CD4-positive, alpha-beta T cell treated with Interferon gamma for 1 hour (primary cell): ENCODE measurements at regions not wholly inside any gene's neighbourhood (a gene's known extent, or its start where the extent isn't known, plus 50 kb on each side); places are given as distances from the start of the nearest gene placed in this dataset.

Source experiments
- DNase-seq: peaks from one replicate; pipeline ENCODE4 v3.0.0-alpha.2; 2020

DNA sequence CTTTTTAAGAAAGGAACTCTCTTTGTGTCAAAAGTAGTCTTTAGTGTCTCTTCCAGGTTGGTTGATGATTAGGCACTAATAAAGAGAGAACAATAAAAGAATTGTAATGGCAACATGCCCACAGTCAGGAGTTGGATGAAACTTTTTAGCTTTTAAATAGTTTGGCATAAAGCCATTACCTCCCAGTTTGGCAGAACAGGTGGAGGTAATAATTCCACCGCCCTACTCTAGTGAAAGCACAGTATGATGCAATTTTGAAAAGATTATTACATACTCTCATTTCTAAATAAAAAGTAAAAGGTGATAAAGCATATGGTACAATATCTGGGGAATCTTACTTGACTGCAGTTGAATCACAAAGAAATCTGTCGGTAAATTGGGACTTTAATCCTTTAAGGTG lies 497.6 kb downstream of the SUCLA2 start:
- no peak for DNase-seq

GRCh38 chr13:47502166-47502565 lies 498.9 kb downstream of the SUCLA2 start:
- no peak for DNase-seq

- no peak for DNase-seq
These were observed 501.5 kb downstream of the SUCLA2 start for GRCh38 chr13:47499358-47500150.

- no peak for DNase-seq
These were observed 516.5 kb downstream of the SUCLA2 start for GRCh38 chr13:47484548-47484947.

GRCh38 chr13:47481536-47481935 lies 519.5 kb downstream of the SUCLA2 start:
- DNase-seq: no peak

DNA sequence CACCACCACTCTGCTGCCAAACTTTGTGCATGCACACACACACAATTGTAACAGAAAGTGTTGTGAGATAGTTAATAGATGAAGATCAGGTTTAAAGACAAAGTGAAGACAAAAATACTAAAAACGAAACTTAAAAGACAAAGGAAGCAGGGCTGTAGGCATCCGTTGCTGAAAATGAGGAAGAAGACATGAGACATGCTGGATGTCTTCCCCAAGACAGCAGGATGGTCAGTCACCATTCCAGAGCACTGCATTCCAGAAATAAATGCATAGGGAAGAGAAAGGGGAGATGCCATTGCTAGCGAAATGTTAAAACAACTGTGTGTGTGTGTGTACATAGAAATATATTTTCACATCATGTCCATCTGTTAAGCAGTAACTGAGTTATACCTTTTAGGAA lies 520.1 kb downstream of the SUCLA2 start:
- no peak for DNase-seq

GRCh38 chr13:47480121-47480520 lies 521.0 kb downstream of the SUCLA2 start:
- no peak for DNase-seq

- DNase-seq: no peak
These were observed 522.1 kb downstream of the SUCLA2 start for GRCh38 chr13:47478985-47479384.

- no peak for DNase-seq
These were observed 525.6 kb downstream of the SUCLA2 start for GRCh38 chr13:47475441-47475948.

DNA sequence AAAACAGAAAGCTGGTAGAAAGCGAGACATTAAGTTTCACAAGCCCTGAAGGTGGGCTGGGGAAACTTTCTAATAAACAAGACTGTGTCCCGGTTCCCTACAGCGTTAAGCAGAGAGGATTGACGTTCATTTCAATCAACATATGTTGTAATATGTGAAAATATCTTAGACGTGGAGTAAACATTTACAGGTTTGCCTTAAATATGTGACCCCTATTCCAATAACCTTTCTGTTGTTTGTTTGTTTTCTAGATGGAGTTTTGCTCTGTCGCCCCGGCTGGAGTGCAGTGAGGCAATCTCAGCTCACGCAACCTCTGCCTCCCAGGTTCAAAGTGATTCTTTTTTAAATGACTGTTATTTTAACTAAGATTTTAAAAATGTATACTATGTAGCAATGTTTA lies 526.2 kb downstream of the SUCLA2 start:
- DNase-seq: no peak

DNA sequence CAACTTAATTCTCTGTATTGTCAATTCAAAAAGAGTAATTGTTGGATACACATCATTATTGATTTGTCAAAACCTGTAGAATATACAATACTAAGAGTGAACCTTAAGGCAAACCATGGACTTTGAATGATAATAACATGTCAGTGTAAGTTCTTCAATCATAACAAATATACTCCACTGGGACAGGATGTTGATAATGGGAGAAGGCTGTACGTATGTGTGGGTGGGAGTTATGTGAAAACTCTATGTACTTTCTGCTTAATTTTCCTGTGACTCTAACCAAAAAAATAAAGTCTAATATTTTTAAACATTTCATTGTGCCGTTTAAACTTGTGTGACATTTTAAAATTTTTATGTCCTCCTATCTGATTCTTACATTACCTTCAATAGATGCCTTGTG lies 526.7 kb downstream of the SUCLA2 start:
- no peak for DNase-seq

DNA sequence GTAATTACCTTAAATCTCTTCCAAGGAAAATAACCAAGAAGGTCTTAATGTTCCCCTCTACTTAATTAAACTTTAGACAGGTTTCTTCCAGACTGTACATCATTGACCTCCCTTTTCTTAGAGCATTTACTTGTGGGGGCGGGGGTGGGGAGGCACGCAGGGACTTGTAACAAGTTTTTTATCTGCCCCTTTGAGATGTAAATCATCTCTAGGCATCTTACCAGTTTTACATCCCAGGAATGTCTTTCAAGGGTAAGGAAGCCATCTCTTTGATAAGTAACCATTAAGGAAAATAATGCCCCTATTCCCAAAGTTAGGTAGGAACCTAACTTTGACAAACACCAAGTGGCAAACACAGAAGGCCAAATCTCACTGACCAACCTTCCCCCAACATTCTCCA lies 528.6 kb downstream of the SUCLA2 start:
- no peak for DNase-seq

- no peak for DNase-seq
These were observed 537.3 kb downstream of the SUCLA2 start for GRCh38 chr13:47463726-47464125.

DNA sequence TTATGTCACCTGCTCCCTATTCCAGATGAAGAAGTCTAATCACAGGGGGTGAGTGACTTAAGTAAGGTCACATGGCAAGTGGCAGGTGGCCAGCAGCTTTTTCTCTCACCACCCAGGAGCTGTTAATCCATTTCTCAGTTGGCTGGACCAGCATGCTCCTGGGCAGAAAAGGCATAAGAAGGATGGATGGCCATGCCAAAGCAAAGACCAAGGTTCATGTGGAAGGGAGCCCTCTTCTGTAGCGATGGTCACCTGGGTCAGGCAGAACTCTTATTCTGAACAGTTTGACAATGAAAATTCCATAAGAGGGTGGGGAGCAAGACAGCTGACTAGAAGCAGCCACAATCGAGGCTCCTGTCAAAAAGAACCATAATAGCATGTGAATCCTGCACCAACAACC lies 538.1 kb downstream of the SUCLA2 start:
- DNase-seq: no peak

DNA sequence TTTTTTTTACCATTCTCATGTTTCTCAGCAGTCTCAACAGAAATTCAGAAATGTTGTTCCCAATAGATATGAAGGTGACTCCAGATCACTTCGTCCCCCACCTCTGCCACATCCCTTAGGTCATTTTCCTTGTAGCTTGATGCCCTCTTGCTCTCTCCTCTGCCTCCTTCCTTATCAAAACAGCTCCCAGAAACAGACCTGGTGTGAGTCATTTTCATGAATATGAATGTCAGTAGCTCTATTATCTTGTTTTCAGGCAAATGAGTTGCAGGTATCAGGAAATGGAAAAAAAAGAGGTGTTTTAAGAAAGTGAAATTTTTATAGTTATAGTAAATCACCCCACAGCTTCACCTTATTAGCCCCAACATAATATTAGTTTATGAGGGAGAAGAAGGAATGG lies 539.3 kb downstream of the SUCLA2 start:
- DNase-seq: no peak

GRCh38 chr13:47459512-47459911 lies 541.6 kb downstream of the SUCLA2 start:
- DNase-seq: no peak

DNA sequence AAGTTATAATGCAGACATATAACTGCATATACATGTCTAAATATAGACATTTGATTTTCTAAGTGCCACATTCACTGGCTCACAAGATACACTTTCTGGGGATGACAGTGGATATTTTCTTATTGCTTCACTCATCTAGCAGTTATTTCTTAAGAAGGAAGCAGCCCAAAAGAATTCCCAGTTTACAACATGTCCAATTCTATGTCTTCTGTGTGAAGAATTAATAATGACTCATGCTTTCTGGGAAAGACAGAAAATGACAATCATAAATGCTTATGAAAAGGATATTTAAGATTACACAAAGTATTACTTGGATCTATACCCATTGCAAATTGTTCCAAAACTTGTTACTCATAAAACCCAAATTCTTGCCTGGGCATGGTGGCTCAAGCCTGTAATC lies 543.4 kb downstream of the SUCLA2 start:
- no peak for DNase-seq

DNA sequence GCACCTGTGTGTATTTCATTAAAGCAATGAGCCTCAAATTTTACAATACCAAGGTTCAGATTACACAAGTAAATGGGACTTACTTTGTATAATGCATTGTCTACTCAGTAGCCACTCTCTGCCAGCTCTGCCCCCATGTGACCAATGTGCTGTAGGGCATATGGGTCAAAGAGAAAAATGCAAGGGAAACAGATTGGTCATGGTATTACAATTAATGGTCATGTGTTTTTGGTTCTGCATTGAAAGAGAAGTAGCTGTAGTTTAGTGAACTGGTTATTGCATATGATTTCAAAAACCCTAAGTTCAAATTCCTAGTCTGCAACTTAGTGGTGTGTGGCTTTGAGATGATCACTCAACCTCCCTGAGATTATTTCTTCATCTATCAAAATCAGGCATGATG lies 545.4 kb downstream of the SUCLA2 start:
- no peak for DNase-seq

DNA sequence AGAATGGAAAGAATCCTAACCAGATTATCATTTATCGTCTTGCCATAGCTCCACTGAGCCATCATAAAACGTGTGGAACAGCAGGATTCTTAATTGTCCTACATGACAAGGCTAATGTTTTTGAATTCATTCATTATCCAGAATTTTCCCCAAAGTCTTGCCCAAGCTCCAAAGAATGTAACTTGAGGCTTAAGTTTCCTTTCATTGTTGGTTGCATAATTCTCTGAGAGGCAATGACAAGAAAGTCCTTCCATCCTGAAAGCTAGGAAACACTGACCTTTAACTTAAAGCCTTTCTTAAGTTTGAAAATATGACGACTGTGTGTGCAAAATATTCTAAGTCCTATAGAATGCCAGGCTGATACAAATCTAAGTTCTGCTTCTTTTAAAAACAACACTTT lies 546.1 kb downstream of the SUCLA2 start:
- no peak for DNase-seq

DNA sequence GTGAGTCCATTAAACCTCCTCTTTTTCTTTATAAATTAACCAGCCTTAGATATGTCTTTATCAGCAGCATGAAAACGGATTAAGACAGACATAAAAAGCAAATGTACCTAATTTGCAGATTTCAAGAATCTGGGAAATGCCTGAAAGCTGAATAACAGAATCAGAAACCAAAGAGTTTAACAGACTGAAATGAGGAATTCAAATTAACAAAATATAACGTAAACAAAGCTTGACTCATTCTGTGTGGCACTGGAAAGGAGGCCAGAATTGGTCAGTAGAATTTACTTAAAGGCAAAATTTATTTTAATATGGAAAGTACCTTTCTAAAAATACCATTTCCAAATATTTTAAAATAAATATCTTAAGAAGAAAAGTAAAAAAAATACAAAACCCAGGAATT lies 540.6 kb upstream of the HTR2A start:
- no peak for DNase-seq

DNA sequence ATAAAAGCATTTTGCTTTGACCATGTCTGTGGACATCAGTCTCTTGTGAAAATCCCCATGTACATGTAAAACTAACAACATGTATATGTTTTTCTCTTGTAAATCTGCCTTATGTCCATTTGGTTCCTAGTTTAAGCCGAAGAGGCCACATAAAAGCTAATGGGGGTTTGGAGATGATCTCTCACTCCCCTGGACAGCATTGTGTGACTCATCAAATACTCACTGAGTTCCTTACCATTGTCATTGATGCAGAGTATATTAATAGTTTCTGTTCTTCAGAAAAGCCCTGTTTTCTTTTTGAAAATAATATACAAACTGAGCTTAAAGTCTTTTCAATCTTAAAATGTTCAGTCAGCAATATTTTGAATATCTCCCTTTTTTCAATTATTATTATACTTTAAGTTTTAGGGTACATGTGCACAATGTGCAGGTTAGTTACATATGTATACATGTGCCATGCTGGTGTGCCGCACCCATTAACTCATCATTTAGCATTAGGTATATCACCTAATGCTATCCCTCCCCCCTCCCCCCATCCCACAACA lies 536.7 kb upstream of the HTR2A start:
- DNase-seq: no peak

DNA sequence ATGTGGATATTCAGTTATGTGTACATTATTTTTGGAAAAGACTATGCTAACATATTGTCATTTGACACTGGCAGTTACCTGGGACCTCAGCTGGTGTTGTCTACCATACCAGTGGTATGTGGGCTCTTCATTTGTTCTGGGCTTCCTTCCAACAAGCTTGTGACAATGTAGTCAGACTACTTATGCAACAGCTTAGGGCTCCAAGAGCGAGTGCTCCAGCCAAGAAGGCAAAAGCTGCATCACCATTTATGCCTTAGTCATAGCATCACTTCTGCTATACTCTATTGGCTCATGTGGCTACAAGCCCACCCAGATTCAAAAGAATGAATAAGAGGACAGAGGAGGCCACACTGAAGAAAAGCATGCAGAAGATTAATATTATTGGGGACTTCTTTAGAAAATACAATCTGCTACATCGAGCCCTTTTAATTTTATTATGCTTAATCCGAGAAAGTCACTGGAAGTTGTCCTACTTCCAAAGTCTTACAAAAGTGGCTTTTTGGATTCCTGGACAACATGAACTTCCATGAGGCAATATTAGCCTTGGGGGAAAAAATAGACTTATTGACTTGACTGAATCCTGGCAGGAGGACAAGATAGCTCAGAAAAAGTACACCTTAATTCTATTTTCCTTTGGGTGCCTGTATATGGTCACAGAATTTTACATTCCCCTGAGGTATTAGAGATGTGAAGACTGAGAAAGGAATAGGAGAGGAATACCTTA lies 529.4 kb upstream of the HTR2A start:
- DNase-seq: no peak

- no peak for DNase-seq
These were observed 524.7 kb upstream of the HTR2A start for GRCh38 chr13:47421525-47421924.

DNA sequence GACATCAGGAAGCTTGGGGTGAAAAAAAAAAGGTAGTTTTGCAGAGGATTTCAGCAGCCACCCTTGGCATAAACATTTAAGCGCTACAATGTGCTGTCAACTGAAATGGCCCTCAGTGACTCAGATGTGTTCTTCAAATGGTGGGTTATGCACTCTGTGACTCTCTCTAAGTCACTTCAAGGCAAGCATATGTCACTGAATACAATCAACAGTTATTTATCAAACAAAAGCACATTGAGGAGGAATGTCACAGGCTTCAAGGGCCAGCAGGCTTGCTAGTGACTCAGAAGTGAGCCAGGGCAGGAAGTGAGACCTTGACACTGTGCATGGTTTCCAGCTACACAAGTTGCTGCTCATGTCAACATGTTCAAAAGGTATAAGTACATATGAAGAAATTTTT lies 523.7 kb upstream of the HTR2A start:
- DNase-seq: no peak
